ENCODE measurements at regions not wholly inside any gene's neighbourhood (a gene's known extent, or its start where the extent isn't known, plus 50 kb on each side); places are given as distances from the start of the nearest gene placed in this dataset.
"Not testable (repeated sequence)": the region's sequence is repeated elsewhere in the genome, so short reads cannot be mapped to it uniquely, and the experiment has no call there.

GRCh38 chr13:65508338-65508737, 1721.8 kb downstream of the PCDH9 start:
- no peak for TF ChIP-seq ZFX (IDR thresholded peaks at IDR 0.05)
- TF ChIP-seq, protein P1, sequence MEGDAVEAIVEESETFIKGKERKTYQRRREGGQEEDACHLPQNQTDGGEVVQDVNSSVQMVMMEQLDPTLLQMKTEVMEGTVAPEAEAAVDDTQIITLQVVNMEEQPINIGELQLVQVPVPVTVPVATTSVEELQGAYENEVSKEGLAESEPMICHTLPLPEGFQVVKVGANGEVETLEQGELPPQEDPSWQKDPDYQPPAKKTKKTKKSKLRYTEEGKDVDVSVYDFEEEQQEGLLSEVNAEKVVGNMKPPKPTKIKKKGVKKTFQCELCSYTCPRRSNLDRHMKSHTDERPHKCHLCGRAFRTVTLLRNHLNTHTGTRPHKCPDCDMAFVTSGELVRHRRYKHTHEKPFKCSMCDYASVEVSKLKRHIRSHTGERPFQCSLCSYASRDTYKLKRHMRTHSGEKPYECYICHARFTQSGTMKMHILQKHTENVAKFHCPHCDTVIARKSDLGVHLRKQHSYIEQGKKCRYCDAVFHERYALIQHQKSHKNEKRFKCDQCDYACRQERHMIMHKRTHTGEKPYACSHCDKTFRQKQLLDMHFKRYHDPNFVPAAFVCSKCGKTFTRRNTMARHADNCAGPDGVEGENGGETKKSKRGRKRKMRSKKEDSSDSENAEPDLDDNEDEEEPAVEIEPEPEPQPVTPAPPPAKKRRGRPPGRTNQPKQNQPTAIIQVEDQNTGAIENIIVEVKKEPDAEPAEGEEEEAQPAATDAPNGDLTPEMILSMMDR (conservative IDR thresholded peaks at IDR 0.05), result no peak
- H3K27ac ChIP-seq, result no peak overlapping the region

GRCh38 chr13:65505941-65506340, 1724.2 kb downstream of the PCDH9 start:
- TF ChIP-seq, protein P1 (conservative IDR thresholded peaks at IDR 0.05), result no peak
- TF ChIP-seq ZFX (IDR thresholded peaks at IDR 0.05), result no peak
- H3K27ac ChIP-seq, result no peak overlapping the region

DNA sequence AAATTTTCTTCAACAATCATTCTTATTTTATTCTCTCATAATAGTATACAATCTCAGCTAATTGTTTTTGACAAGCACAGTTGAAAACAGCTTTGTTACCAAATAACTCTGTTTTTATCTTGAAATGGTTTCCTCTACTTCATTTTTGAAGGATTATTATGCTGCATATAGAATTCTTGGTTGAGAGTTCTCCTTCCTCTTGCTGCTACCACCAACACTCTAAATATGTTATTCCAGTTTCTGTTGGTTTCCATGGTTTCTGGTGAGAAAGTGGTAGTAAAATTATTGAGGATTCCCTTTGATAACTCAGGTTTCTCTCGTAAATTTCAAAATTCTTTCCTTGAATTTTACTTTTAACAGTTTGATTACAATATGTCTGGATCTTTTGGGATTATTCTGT, 1725.9 kb downstream of the PCDH9 start:
- H3K27ac ChIP-seq, result no peak overlapping the region
- no peak for TF ChIP-seq ZFX (IDR thresholded peaks at IDR 0.05)
- TF ChIP-seq, protein P1 (conservative IDR thresholded peaks at IDR 0.05), result no peak

DNA sequence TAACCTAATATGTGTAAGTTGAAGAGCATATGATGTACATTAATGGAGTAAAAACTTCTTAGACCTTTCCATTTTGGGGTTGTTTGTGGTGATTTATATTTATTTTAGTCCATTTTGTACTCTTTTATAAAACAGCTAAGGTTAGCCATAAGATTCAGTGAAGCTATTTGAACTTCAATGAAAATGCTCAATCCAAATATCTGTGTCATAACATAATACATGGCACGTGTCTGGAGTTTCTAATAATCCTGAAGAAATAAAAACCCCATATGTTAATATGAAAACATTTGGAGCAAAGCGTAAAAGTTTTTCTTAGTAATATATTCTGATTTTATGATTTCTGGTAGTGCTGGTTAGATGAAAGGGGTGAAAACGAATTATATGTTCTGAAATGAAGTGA, 1729.7 kb downstream of the PCDH9 start:
- TF ChIP-seq, protein P1 (conservative IDR thresholded peaks at IDR 0.05), result no peak
- no peak for TF ChIP-seq ZFX (IDR thresholded peaks at IDR 0.05)
- no peak overlapping the region for H3K27ac ChIP-seq

DNA sequence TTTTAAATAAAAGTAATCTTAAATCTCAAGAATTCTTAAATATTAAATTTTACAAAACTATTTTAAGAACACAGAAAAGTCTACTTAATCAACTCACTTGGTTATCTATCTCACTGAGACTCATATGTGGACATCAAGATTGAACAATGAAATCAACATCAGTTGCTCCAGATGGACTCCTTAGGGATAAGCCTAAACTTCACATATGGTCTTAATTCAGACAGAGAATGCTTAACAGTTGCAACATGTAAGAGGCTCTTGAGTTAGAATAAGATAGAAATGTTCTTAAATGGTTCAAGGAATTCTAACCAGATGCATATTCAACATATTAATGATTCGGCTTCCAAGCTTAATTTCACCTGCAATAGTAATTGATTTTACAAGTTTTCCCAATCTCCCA, 1730.9 kb downstream of the PCDH9 start:
- no peak overlapping the region for H3K27ac ChIP-seq
- no peak for TF ChIP-seq ZFX (IDR thresholded peaks at IDR 0.05)
- TF ChIP-seq, protein P1 (conservative IDR thresholded peaks at IDR 0.05), result no peak

DNA sequence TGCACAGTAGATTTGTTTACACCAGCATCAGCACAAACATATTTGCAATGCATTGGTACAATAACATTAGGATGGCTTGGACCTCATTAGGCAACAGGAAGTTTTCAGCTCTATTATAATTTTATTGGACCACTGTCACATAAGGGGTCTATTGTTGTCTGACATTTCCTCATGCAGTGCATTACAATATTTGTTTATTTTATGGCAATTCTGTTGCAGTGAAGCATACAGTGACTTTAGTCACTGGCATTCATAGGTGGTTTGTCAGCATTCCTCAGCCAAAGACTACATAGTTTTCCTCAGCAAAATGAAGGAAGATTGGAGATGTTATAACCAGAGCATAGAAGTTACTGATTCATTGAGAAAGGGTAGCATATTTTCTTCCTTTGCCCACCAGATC, 1732.9 kb downstream of the PCDH9 start:
- no peak for TF ChIP-seq ZFX (IDR thresholded peaks at IDR 0.05)
- TF ChIP-seq, protein P1 (conservative IDR thresholded peaks at IDR 0.05), result no peak
- H3K27ac ChIP-seq, result no peak overlapping the region

DNA sequence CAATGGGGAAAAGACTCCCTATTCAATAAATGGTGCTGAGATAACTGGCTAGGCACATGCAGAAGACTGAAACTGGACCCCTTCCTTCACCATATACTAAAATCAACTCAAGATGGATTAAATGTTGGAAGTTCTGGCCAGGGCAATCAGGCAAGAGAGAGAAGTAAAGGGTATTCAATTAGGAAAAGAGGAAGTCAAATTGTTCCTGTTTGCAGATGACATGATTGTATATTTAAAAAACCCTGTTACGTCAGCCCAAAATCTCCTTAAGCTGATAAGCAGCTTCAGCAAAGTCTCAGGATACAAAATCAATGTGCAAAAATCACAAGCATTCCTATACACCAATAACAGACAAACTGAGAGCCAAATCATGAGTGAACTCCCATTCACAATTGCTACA, 1739.4 kb downstream of the PCDH9 start:
- not testable (repeated sequence) for H3K27ac ChIP-seq

GRCh38 chr13:65488606-65489005, 1741.5 kb downstream of the PCDH9 start:
- H3K27ac ChIP-seq, result no peak overlapping the region
- TF ChIP-seq, protein P1 (conservative IDR thresholded peaks at IDR 0.05), result no peak
- TF ChIP-seq ZFX (IDR thresholded peaks at IDR 0.05), result no peak

Data from C4-2B (cell line).